ENCODE measurements at regions not wholly inside any gene's neighbourhood (a gene's known extent, or its start where the extent isn't known, plus 50 kb on each side); places are given as distances from the start of the nearest gene placed in this dataset.

DNA sequence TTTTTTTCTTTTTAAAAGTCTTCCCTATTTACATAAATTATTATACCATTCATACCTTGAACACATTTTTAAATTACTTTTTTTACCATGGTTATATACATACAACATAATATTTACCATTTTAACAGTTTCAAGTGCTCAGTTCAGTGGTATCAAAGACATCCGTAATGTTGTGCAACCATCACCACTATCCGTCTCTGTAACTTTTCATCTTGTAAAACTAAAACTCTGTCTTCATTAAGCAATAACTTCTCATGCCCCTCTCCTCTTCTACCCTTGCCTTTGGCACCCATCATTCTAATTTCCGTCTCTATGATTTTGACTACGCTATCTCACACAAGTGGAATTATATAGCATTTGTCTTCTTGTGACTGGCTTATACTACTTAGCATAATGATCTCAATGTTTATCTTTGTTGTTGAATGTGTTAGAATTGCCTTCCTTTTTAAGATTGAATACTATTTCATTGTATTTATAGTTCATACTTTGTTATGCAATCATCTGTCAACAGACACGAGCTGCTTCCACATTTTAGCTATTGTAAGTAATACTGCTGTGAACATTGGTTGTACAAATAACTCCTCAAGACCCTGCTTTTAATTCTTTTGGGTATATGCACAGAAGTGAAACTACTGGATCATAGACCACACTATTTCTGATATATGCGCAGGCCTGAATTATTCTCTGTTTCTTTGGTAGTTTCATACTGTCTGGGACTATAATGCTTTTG lies 689.5 kb upstream of the NCAM2 start:
- DNase-seq = no peak

DNA sequence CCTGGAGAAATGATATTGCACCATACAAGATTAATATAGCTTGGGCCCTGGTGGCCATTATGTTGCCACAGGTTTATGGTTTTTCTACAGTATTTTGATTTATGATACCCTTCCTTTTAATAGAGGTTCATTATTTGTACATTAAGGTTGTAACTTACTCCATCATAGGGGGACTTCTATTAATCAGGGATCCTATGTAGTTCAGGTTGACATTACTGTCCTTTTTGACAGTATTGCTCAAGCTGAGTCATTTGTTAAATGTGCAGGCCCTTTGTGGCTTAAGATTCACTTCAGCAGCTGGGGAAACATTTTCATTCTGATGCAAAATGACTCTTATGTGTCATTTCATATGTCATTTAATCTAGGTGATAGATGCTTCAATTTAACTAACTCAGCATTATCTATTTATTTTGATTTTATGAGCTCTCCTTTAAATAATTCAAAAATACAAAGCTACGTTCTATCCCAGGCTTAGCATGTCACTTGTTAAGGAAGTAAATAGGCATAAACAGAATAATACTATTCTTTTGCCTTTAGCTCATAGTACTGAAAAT lies 686.9 kb upstream of the NCAM2 start:
- DNase-seq = no peak

DNA sequence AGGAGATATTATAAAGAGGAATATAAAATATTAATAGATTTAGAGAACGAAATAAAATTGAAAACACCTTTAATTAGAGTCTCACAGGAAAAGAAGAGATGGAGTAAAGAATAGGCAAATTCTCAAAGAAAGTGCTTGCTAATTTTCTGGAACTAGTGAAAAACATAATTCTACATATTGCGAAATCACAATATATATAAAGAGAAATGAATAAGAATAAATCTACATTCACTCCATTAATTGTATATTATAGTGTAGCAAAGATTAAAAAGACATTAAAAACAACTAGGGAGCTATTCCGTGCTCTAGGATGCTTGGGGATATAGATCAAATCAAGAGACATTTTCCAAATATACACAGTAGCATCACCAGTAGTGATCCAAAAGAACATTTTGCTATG lies 685.2 kb upstream of the NCAM2 start:
- no peak for DNase-seq

DNA sequence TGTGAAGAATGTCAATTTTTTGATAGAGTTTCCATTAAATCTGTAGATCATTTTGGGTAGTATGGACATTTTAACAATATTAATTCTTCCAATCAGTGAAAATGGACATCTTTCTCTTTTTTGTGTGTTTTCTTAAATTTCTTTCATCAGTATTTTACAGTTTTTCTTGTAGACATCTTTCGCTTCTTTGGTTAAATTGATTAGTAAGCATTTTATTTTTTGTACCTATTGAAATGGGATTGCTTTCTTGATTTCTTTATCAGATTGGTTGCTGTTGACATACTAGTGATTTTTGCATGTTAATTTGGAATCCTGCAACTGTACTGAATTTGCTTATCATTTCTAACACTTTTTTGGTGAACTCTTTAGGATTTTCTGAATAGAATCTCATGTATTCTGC lies 683.2 kb upstream of the NCAM2 start:
- DNase-seq = no peak

DNA sequence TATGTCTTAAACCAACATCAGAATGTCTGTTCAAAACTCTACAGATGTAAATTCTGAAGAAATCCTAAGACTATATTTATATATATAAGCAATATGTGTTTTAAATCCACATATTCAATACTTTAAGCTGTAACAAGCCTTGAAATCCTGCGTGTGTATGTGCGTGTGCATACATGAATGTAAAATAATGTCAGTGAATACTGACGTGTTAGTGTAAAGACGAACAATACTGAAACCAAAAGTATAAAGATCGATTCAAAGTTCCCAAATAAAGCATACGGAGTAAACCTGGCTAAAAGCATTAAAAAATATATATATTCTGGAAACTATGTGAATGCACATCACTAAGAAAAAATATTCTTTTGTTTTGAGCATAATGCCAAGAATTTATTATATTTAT lies 668.6 kb upstream of the NCAM2 start:
- no peak for DNase-seq

DNA sequence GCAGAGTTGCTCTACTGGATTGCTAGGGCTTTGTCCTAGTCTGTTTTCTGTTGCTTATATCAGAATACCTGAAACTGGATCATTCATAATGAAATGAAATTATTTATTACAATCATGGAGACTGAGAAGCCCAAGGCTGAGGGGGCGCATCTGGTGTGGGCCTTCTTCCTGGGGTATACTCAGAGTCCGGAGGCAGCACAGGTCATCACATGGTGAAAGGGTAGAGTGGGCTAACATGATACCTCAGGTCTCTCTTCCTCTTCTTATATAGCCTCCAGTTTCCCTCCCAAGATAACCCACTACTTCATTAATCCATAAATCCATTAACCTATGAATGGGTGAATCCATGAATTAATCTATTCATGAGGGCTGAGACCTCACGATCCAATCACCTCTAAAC lies 667.6 kb upstream of the NCAM2 start:
- DNase-seq = no peak

DNA sequence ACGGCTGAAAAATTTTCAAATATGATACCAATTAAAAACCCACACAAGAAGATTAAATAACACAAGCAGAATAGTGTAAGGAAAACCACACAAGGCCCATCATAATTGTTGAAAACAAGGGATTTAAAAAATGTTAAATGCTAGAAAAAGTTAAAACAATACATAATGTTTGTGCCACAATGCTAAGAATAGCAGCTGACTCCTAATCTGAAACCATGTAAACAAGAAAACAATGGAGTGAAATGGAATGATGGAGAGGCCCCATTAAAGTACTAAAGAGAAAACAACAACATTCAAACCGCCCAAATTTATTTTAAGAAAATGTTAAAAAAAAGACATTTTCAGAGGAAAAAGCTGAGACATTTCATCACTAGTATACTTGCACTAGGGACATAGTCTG lies 663.6 kb upstream of the NCAM2 start:
- DNase-seq = no peak

DNA sequence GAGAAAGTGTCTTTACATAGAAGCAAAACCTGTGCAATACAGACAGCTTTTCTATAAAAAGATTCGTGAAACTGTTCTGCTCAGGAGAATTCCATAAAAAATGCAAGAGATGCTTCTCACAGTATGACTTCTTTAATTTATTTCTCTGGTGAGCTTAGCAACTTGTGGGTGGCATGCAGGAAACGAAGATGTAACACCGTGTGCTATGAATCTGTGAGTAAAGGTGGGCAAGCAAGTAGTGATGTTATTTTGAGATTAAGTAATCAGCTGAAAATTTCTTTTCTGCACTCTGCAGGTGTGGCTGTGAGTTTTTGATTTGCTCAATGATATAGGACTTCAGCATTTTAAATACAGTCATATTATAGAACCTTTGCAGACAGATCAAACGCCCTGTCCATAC lies 656.8 kb upstream of the NCAM2 start:
- no peak for DNase-seq

DNA sequence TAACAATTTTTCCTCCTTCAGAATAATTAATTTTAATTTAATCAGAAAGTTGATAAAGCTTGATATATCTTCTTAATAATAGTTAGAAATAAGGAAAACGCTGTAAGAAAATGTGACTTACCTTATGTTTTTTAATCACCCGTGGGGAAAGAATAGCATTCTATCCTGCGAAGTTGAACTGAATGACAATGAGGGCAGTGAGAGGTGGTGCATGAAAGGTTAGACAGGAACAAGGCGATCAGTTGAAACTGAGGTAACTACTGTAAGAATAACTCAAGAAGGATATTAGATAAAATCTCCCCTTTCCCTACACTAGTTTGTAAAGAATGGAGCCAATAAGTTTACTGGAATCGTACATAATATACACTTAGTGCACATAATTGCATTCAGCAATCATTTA lies 655.0 kb upstream of the NCAM2 start:
- no peak for DNase-seq

DNA sequence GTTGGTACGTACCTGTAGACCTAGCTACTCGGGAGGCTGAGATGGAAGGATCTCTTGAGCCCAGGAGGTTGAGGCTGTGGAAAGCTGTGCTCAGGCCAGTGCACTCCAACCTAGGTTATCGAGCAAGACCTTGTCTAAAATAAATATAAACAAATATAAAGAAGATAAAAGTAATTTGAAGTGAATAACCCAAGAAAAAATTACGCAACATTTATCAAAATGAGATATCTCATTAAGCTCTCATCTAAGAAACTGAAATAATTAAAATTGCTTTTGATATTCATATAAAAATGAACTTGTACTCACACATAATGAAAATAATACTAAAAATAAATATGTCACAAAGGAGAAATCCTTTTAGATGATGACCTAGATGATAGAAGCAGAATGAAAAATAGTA lies 647.1 kb upstream of the NCAM2 start:
- no peak for DNase-seq

DNA sequence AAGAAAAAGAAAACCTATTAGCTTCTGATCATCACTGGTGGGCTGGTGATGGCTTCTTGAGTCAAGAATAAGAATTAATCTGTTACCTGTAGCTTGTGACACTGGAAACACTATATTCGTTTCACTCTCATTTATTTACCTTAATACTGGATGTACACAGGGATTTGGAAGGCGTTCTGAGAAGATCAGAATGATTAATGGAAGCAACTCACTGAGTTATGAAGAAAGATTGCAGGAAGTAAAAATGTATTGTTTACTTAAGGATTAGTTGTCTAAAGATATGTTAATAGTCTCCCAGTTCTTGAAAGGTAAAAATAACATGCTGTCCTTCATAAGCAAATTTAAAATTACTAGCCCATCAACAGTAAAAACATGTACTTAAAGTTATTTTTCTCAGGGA lies 644.9 kb upstream of the NCAM2 start:
- DNase-seq = no peak

DNA sequence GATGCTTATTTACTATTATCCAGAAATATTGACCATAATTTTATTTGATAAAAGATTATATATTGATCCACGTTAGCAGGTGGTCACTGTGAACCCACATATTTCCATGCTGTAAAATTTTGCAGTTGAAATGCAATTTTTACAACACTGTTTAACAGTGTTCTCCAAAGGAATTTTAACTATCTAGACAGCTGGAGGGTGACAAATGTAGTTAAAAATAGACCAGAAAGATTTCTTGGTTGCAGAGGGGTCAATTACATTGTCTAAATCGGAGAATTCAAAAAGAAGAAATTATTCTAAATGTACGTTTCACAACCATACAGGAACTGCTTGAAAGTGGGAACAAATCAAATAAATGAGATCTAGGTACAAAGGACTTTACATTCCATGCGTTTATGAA lies 625.2 kb upstream of the NCAM2 start:
- no peak for DNase-seq

DNA sequence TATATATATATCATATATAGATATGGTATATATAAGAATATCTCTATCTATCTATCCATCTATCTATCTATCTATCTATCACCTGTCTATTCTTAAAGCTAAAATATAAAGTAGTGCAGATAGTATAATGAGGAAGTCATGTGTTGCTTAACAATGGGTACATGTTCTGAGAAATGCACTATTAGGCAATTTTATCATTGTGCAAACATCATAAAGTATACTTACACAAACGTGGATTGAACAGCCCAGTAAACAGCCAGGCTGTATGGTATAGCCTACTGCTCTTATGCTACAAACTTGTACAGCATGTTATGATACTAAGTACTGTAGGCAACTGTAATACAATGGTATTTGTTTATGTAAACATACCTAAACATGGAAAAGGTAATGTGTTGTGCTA lies 621.0 kb upstream of the NCAM2 start:
- no peak for DNase-seq

DNA sequence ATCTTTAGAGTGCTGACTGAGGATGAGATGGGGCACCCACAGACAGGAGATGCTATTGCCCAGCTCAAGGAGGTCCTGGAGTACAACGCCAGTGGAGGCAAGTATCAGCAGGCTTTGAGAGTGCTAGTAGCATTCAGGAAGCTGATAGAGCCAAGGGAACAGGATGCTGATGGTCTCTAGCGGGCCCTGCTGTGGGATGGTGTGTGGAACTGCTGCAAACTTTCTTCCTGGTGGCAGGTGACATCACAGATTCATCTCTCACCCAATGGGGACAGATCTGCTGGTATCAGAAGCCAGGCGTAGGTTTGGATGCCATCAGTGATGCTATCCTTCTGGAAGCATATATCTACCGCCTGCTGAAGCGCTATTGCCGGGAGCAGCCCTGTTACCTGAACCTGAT lies 609.8 kb upstream of the NCAM2 start:
- no peak for DNase-seq

DNA sequence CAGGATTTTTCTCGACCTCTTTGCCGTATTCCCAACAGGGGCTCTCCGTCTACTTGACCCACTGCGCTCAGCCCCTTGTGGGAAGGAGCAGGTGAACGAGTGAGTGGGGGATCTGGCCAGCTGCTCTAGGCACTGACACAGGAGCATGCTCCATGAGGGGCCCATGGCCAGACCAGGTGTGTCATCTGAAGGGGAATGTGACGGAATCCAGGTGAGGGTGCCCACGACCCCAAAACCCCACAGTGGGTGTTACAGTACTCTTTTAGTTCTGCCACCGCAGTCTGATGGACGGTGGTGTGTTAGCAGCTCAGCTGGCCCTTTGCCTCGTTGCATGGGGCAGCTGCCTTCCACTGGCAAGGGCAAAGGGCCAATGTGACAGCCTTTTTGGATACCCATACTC lies 601.4 kb upstream of the NCAM2 start:
- DNase-seq = no peak

DNA sequence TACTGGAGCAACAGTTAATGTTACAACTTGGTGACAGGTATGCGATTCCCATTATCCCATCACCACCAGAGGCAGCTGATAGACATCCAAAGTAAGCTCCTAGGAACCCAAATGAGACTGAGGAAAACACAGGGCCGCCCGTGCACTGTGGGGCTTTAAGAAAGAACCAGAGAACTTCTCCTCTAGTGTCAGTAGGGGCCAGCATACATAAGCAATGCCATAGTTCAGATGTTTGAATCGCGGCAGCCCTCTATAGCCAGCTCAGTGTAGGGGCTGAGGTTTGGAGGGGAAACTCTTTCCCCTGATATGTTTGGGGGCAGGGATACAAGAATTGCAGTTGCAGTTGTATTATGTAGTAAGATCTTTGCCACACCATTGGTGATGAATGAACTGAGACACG lies 593.3 kb upstream of the NCAM2 start:
- no peak for DNase-seq

DNA sequence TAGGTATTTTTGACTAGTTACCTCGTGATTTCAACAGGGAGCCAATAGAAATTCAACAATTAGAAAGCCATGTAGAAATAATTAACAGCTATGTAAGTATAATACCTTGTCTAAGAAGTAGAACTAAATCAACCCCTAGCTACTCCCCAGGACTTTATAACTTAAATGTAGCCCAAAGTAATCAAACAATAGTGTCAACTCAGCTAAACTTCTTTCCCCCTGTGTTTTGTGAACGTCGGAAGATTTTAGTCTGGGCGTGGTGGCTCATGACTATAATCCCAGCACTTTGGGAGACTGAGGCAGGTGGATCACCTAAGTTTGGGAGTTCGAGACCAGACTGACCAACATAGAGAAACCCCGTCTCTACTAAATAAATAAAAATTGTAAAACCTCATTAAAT lies 579.9 kb upstream of the NCAM2 start:
- no peak for DNase-seq

DNA sequence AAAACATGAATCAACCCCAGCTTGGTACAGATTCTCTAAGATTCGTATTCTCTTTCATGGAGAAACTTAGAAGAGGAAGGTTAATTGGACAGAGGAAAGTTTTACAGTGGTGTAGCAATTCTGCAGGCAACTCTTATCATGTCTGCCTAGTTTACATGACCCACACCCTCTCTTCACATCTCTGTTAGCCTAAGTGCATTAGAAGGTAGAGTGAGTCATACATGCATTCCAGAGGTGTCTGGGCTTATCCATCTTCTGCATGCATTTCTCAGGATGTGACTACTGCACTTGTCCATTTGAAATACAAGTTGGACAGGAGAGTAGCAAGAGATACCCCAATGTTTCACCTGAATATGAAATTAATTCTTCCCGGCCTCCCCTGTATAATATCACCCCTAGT lies 578.4 kb upstream of the NCAM2 start:
- no peak for DNase-seq

DNA sequence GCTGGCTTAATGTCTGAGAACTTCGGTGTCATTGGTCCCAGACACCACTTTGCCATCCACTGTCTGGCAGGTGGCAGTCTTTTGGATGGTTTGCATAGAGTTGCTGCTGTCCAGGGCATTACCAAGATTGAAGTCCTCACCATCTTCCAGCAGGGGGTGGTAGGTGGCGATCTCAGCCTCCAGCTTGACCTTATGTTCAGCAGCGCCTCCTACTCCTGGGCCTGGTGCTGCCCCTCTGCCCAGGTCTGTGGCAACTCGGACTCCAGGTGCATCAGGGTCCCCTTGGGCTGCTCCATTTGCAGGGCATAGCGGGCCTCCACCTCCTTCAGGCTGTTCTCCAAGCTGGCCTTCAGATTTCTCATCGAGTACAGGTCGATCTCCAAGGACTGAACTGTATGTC lies 573.3 kb upstream of the NCAM2 start:
- no peak for DNase-seq

DNA sequence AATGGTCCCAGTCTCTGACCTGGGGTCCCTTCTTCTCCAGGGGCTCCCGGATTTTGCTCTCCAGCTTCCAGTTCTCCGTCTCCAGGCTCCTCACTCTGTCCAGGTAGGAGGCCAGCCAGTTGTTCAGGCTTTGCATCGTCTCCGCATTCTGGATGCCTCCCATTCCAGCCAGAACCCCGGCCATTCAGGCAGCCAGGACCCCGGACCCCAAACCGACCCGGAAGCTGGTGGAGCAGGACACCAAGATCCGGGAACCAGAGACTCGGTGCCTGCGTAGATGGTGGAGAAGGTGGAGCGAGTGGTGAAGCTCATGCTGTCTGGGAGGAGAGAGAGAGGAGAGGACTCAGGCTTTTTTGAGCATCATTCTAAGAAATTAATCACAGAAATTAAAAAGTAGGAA lies 572.4 kb upstream of the NCAM2 start:
- no peak for DNase-seq

DNA sequence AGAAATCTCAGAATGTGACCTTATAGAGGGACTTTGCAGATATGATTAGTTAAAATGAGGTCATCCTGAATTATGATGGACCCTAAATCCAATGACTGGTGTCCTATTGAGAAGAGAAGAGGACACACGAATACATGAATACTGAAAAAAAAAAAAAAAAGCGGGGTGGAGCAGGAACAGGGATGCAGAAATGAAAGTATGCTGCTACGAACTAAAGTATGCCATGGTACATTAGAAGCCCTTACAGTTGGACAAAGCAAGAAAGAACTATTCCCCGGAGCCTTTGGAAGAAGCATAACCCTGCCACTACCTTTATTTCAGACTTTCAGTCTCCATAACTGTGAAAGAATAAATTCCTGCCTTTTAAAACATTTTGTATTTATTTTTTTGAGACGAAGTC lies 557.9 kb upstream of the NCAM2 start:
- DNase-seq = no peak

DNA sequence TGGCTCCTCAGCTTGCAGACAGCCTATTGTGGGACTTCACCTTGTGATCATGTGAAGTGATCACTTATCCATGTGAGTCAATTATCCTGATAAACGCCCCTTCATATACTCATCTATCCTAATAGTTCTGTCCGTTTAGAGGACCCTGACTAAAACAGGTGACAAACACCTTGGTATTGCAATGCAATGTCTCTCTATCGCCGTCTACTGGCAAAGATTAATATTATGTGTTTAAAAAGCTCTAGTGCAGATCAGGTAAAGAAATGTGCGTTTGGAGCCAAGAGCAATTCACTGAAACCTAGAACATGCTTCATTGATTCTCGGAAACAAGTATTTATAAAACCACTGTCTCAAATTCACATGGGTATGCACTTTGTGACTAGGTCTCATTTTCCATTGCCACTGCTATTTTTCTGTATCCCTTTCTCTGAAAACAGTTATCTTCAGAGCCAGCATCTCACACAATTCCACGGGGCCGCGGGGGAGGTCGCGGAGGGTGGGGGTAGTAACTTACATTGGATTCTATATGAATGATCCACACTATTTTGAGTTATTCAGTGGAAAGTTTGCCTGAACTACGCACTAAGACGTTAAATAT lies 554.6 kb upstream of the NCAM2 start:
- no peak for DNase-seq

DNA sequence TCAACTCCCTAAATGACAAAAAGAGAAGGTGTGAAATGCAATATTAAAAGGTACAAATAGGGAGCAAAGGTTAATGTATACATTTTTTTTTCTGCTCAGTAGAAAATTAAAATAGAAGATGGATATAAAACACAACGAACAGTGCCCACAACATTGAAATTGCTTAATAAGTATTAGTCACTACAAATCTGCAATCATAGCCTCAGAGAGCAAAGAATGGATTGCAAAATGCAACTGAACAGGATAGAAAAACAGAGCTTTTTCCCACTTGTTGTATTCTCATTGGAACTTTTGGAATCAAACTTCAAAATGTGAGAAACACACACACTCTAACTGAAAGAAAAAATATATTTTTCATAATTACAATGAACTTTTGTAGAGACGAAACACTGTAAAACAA lies 552.2 kb upstream of the NCAM2 start:
- DNase-seq = no peak

DNA sequence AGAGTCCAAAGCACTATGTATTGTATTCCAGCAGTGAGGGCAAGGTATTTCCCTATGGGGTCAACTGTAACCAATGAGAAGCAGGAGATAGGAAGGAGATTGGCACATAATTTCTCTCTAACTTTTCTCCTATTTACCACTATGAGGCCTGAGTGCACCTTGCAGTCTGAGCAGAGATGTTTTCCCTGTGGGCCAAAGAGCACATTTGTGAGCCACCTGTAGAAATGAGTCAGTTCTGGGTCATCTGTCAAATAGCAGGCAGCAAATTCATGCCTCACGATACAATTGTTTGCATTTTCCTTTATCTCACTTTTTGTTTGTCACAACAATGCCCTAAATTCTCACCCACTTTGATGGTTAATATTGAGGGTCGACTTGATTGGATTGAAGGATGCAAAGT lies 547.2 kb upstream of the NCAM2 start:
- no peak for DNase-seq

DNA sequence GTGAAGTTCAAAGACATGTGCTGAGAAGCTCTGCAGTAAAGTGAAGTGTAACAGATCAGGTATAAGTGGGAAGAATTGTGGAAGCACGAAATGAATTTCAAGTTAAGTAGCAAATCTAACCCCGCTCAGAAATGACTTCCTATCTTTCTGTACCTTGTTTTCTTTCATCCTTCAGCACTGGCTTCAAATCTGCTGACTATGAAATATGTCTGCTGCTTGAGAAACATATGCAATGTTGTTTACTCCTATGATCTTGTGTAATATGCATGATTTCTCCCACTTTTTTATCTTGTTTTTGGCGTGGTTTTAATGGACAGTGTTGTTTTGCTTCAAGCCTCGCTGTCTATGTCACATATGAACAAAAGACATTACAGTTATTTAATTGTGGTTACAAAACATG lies 545.3 kb upstream of the NCAM2 start:
- DNase-seq = no peak
